ENCODE measurements at regions not wholly inside any gene's neighbourhood (a gene's known extent, or its start where the extent isn't known, plus 50 kb on each side); places are given as distances from the start of the nearest gene placed in this dataset.

DNA sequence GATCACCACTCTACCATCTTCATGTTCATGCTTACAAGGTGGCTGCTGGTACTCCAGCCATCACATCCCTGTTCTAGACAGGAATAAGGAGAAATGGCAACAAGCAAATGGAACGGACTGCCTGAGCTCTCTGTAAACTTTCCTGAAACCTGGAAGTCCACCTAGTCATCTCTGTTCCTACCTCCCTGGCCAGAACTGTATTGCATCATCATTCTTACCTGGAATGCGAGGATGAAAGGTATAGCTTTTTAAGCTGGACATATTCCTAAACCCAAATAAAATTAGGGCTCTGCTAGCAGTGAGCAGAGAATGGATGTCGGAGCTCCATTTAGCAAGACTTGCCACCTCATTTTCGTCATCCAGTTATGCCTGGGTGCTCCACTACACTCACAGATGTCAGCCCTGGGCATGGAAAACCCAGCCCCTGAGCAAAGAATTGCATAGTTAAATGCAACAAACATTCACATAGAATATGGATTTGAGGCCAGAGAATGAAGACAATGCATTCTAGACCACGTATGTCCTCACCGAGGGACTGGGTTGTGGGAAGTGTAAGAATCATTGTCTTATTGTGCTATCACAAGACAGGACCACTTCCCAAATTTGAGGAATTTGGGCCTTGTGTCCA lies 214.3 kb upstream of the CDYL start:
- Histone ChIP-seq H3K4me1 (ENCODE audit: insufficient read depth, poor library complexity, severe bottlenecking) (no peaks in the 10 kb centered on the region), H3K4me3 (ENCODE audit: severe bottlenecking) (no peak overlapping the region), H3K36me3 (ENCODE audit: low read depth) (no peaks in the 10 kb centered on the region), H3K9me3 (ENCODE audit: severe bottlenecking) (no peaks in the 10 kb centered on the region), H3K27ac (ENCODE audit: poor library complexity, severe bottlenecking) (no peak overlapping the region), H3K27me3 (ENCODE audit: insufficient read depth, poor library complexity, severe bottlenecking) (no peaks in the 10 kb centered on the region)
- TF ChIP-seq, protein P1, sequence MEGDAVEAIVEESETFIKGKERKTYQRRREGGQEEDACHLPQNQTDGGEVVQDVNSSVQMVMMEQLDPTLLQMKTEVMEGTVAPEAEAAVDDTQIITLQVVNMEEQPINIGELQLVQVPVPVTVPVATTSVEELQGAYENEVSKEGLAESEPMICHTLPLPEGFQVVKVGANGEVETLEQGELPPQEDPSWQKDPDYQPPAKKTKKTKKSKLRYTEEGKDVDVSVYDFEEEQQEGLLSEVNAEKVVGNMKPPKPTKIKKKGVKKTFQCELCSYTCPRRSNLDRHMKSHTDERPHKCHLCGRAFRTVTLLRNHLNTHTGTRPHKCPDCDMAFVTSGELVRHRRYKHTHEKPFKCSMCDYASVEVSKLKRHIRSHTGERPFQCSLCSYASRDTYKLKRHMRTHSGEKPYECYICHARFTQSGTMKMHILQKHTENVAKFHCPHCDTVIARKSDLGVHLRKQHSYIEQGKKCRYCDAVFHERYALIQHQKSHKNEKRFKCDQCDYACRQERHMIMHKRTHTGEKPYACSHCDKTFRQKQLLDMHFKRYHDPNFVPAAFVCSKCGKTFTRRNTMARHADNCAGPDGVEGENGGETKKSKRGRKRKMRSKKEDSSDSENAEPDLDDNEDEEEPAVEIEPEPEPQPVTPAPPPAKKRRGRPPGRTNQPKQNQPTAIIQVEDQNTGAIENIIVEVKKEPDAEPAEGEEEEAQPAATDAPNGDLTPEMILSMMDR (IDR thresholded peaks at IDR 0.05; ENCODE audit: poor library complexity, severe bottlenecking): no peak
- ATAC-seq (ENCODE audit: low read depth): no peak
- DNase-seq (ENCODE audit: low spot score): no peak

DNA sequence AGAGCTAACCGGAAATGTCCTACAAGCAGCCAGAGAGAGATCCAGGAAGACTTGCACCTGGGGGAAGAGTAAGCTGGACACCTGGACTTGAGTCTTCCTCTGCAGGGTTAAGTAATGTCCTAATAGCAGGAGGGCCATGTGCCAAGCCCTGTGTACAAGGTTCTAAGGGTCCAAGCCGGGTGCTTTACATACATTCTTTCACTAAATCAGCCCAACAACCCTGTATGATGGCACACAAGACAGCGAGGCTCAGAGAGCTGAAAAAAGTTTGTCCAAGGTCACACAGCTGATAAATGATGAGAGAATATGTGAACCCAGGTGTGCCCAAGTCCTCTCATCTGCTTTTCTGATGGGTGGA lies 215.1 kb upstream of the CDYL start:
- no peak for DNase-seq (ENCODE audit: low spot score)
- no peaks in the 10 kb centered on the region for H3K4me1 ChIP-seq (ENCODE audit: insufficient read depth, poor library complexity, severe bottlenecking)
- H3K9me3 ChIP-seq (ENCODE audit: severe bottlenecking): no peaks in the 10 kb centered on the region
- ATAC-seq (ENCODE audit: low read depth): no peak
- TF ChIP-seq, protein P1 (IDR thresholded peaks at IDR 0.05; ENCODE audit: poor library complexity, severe bottlenecking): no peak
- no peaks in the 10 kb centered on the region for H3K27me3 ChIP-seq (ENCODE audit: insufficient read depth, poor library complexity, severe bottlenecking)
- no peak overlapping the region for H3K27ac ChIP-seq (ENCODE audit: poor library complexity, severe bottlenecking)
- H3K36me3 ChIP-seq (ENCODE audit: low read depth): no peaks in the 10 kb centered on the region
- no peak overlapping the region for H3K4me3 ChIP-seq (ENCODE audit: severe bottlenecking)

DNA sequence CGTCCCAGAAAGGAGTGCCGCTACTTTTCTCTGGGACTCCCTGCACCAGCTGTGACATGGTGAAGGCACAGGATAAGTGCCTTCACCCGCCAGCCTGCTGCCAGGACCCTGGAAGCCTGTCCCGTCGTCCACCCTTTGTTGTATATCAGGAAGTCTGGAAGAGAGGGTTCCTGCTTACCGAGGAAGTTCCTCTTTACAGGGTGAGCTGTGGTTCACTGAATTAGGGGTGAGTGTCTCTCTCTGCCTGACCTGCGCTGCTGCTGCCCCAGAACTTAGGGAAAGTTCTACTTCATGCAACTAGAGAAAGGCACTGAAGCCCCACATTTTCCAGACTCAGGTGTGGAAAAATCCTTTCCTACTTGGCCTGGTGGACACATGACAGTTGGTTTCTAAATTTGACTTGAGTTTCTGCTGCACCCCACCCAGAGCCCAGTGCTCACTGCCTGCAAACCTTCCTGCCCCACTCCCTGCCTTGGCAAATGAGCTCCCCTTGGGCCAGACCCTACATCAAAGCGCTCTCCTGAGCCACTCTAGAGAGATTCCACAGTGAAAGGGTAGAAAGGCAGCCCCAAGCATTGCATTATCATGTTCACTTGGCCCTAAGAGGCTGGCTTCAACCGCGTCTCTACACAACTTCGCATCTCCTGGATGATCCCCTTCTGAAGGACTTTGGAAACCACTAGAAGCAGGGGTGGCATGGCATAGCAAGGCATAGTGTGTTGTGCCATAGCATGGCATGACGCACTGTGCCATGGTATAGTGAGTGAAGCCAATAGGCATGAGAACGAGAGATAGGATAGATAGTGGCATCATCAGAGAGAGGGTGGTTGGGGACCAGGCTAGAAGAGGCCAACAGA lies 215.8 kb upstream of the CDYL start:
- Histone ChIP-seq H3K36me3 (ENCODE audit: low read depth) (no peaks in the 10 kb centered on the region), H3K9me3 (ENCODE audit: severe bottlenecking) (no peaks in the 10 kb centered on the region), H3K4me3 (ENCODE audit: severe bottlenecking) (no peak overlapping the region), H3K27ac (ENCODE audit: poor library complexity, severe bottlenecking) (no peak overlapping the region), H3K27me3 (ENCODE audit: insufficient read depth, poor library complexity, severe bottlenecking) (no peaks in the 10 kb centered on the region), H3K4me1 (ENCODE audit: insufficient read depth, poor library complexity, severe bottlenecking) (no peaks in the 10 kb centered on the region)
- TF ChIP-seq, protein P1 (IDR thresholded peaks at IDR 0.05; ENCODE audit: poor library complexity, severe bottlenecking): no peak
- ATAC-seq (ENCODE audit: low read depth) (no peak), DNase-seq (ENCODE audit: low spot score) (no peak)

DNA sequence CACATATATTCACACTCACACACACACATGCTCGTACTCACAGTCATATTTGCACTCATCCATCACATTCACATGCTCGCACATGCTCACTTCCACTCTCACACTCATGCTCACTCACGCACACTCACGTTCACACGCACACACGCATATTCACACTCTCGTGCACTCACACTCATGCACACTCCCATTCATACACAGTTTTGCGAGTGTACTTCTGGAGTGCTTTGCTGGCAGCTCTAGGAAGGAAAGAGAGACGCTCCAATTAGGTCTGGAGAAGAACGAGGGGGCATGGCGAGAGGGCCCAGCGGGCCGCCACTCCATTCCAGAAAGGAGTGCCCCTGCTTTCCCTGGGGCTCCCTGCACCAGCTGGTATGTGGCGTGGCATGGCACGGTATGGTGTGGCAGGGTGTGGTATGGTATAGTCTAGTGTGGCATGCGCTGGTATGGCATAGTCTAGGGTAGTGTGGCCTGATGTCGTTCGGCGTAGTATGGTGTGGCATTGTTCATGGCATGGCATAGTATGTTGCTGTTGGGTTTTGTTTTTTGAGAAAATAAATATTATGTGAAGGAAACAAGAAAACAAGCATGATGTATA lies 216.8 kb upstream of the CDYL start:
- Histone ChIP-seq H3K27me3 (ENCODE audit: insufficient read depth, poor library complexity, severe bottlenecking) (no peaks in the 10 kb centered on the region), H3K27ac (ENCODE audit: poor library complexity, severe bottlenecking) (no peak overlapping the region), H3K4me3 (ENCODE audit: severe bottlenecking) (no peak overlapping the region), H3K9me3 (ENCODE audit: severe bottlenecking) (no peaks in the 10 kb centered on the region), H3K4me1 (ENCODE audit: insufficient read depth, poor library complexity, severe bottlenecking) (no peaks in the 10 kb centered on the region), H3K36me3 (ENCODE audit: low read depth) (no peaks in the 10 kb centered on the region)
- TF ChIP-seq, protein P1 (IDR thresholded peaks at IDR 0.05; ENCODE audit: poor library complexity, severe bottlenecking): no peak
- DNase-seq (ENCODE audit: low spot score): no peak
- no peak for ATAC-seq (ENCODE audit: low read depth)

All from RWPE2 (cell line).